Cardiac muscle cell (in vitro differentiated cells and primary cell): ENCODE measurements at regions not wholly inside any gene's neighbourhood (a gene's known extent, or its start where the extent isn't known, plus 50 kb on each side); places are given as distances from the start of the nearest gene placed in this dataset.
"Not testable (repeated sequence)": the region's sequence is repeated elsewhere in the genome, so short reads cannot be mapped to it uniquely, and the experiment has no call there.

Experiments
- DNase-seq, 2 donors: peaks; one replicate each; pipeline versions ENCODE4 v3.0.0 to v3.0.0-alpha.2; 2010 to 2017; ENCODE audit warnings: low read depth in 1 of 2, low spot score in 1 of 2
- H3K27ac ChIP-seq: fragments of 200-600 bp; sonication (generic); 2 replicates; pipeline ENCODE4 v1.5.1; 2016
- H3K27me3 ChIP-seq: fragments of 200-600 bp; sonication (generic); 2 replicates; pipeline ENCODE4 v1.6.0; 2016; ENCODE audit warnings: control low read depth
- H3K36me3 ChIP-seq: fragments of 200-600 bp; sonication (generic); 2 replicates; pipeline ENCODE4 v1.5.1; 2016; ENCODE audit warnings: control low read depth
- H3K4me1 ChIP-seq: fragments of 200-600 bp; sonication (generic); 2 replicates; pipeline ENCODE4 v1.8.1; 2017; ENCODE audit warnings: low read depth, mild to moderate bottlenecking, mixed run types
- H3K4me3 ChIP-seq: fragments of 200-600 bp; sonication (generic); 2 replicates; pipeline ENCODE4 v1.5.1; 2016; ENCODE audit warnings: mild to moderate bottlenecking
- H3K9me3 ChIP-seq: fragments of 200-600 bp; sonication (generic); 2 replicates; pipeline ENCODE4 v1.5.1; 2017; ENCODE audit warnings: low read depth, mild to moderate bottlenecking, control low read depth
- TF ChIP-seq, protein P1 (sequence below): IDR thresholded peaks from 2 replicates; pipeline ENCODE4 v1.5.1; 2012; ENCODE audit warnings: low read depth, mild to moderate bottlenecking, low read length

DNA sequence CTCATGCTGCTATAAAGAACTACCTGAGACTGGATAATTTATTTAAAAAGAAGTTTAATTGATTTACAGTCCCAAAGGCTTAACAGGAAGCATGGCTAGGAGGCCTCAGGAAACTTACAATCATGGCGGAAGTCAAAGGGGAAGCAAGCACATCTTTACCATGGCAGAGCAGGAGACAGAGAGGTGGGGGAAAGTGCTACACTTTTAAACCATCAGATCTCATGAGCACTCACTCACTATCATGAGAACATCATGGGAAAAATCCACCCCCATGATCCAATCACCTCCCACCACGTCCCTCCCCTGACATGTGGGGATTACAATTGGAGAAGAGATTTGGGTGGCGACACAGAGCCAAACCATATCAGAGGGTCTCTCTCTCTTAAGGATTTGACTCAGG lies 108.6 kb upstream of the PODXL start:
- no peaks in the 10 kb centered on the region for H3K4me1 ChIP-seq
- TF ChIP-seq, protein P1, sequence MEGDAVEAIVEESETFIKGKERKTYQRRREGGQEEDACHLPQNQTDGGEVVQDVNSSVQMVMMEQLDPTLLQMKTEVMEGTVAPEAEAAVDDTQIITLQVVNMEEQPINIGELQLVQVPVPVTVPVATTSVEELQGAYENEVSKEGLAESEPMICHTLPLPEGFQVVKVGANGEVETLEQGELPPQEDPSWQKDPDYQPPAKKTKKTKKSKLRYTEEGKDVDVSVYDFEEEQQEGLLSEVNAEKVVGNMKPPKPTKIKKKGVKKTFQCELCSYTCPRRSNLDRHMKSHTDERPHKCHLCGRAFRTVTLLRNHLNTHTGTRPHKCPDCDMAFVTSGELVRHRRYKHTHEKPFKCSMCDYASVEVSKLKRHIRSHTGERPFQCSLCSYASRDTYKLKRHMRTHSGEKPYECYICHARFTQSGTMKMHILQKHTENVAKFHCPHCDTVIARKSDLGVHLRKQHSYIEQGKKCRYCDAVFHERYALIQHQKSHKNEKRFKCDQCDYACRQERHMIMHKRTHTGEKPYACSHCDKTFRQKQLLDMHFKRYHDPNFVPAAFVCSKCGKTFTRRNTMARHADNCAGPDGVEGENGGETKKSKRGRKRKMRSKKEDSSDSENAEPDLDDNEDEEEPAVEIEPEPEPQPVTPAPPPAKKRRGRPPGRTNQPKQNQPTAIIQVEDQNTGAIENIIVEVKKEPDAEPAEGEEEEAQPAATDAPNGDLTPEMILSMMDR, result no peak
- H3K4me3 ChIP-seq, result no peak overlapping the region
- DNase-seq, result no peak
- no peaks in the 10 kb centered on the region for H3K9me3 ChIP-seq
- H3K27ac ChIP-seq, result no peak overlapping the region
- no peaks in the 10 kb centered on the region for H3K27me3 ChIP-seq
- no peaks in the 10 kb centered on the region for H3K36me3 ChIP-seq

DNA sequence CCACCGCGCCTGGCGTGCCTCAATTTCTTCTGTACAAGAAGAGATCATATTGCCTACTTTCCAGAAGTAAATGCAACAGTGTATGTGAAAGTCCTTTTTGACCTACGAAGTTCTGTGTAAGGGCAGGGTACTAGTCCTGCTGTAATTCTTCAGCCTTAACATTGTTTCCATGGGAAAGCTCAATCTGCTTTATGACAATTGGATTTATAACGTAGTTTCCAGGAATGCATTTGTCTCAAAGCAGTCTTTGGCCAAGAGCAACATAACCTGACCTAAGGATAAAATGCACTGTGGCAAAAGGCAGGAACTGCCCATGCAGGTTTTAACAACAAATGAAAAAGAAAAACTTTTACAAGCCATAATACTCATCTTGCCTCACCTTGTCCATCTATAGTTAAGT lies 108.1 kb upstream of the PODXL start:
- H3K36me3 ChIP-seq, result no peaks in the 10 kb centered on the region
- no peak overlapping the region for H3K27ac ChIP-seq

DNA sequence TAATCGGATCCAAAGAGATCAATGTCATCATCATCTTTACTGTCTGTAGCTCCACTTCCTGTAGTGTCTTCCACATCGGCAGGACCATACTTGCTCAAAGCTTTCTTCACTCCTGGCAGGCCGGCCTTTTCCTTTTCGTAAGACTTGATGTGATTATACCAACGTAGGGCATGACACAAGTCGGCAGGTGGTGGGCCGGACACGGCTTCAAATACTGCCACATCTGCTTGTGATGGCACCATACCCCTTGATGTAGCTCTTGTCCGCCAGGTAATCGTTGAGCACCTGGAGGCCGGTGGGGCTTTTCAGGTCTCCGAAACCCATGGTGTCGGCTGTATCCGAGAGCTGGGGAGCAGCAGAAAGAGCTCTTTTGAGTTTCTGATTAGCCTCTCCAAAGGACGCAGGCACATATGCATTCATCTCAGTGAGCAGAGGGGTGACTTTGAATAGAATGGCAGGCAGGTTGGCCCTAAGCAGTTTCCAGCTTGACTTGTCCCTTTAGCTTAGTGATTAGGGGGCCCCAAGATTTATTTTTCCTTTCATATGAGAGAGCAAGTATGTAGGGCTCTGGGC lies 106.0 kb upstream of the PODXL start:
- DNase-seq, H3K4me1 ChIP-seq, H3K9me3 ChIP-seq, H3K36me3 ChIP-seq, H3K27me3 ChIP-seq, H3K27ac ChIP-seq, H3K4me3 ChIP-seq: not testable (repeated sequence)

More for the DNA sequence above, 108.1 kb upstream of the PODXL start:
- Histone ChIP-seq H3K27me3 (no peaks in the 10 kb centered on the region), H3K4me1 (no peaks in the 10 kb centered on the region), H3K9me3 (no peaks in the 10 kb centered on the region), H3K4me3 (no peak overlapping the region)
- no peak for DNase-seq
- TF ChIP-seq, protein P1, result no peak

DNA sequence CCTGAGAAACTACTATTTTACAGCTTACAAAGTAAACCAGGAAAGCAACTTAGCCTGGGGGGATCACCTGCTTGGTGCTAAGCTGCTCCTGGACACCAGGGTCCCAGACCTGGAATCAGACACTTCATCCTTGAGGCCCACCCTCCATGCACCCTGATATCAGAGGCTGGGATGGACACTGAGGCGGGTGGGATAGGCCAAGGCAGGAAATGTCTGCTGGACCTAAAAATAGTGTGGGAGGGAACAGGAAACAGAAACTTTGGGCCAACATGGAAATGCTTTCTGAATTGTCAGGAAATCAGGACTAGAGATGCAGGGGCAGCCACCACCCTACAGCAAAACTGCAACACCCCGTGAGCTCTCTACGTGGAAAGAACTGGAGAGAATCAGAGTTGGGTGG lies 101.5 kb upstream of the PODXL start:
- no peak for DNase-seq
- TF ChIP-seq, protein P1, result no peak
- Histone ChIP-seq H3K36me3 (no peaks in the 10 kb centered on the region), H3K9me3 (no peaks in the 10 kb centered on the region), H3K4me1 (peaks cover 7% of the 10 kb centered on the region), H3K27me3 (no peaks in the 10 kb centered on the region), H3K4me3 (no peak overlapping the region), H3K27ac (no peak overlapping the region)

DNA sequence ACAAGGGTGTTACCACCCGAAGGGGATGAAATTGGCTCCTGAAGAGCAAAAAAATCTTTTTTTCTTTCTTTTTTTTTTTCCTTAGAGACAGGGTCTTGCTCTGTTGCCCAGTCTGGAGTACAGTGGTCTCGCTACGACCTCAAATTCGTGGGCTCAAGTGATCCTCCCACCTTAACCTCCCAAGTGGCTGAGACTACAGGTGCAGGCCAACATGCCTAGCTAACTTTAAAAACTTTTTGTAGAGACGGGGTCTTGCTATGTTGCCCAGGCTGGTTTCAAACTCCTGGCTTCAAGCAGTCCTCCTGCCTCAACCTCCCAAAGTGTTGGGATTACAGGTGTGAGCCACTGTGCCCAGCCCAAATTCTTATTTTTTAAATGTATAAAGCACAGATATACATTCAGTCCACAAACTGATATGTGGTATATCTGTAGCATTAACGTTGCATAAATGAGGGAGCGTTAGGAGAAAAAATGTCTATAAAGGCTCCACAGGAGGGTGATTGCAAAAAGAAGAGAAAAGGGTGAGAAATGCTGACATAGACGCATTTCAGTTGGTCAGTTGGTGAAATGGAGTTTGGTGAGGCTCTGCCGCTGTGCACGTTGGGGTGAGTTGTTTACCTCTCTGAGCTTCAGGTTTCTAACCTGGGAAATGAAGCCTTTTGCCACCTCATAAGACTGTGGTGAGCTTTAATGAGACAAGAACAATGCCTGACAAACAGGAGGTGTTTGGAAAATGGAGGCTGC lies 100.7 kb upstream of the PODXL start:
- Histone ChIP-seq H3K4me3 (no peak overlapping the region), H3K9me3 (no peaks in the 10 kb centered on the region), H3K27ac (no peak overlapping the region), H3K4me1 (peaks cover 7% of the 10 kb centered on the region), H3K36me3 (no peaks in the 10 kb centered on the region), H3K27me3 (no peaks in the 10 kb centered on the region)
- TF ChIP-seq, protein P1, result no peak
- DNase-seq, result no peak

DNA sequence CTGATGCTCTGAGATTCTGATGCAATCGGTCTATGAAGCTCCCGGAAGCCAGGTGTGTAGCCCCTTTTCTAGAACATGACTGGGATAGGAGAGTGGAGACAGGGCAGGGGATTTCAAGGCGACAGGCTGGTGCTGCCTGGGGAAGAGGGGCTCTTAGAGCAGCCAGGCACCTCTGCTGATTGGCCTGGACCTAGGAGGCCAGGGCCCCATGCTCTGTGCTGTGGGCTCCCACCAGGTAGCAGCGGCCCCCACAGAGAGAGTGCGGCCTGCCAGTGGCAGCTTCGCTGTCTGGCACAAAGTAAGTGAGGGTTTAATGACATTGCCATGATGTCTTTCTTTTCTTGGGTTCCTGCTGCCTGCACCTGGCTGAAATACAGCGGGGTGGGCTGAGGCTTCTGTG lies 99.4 kb upstream of the PODXL start:
- H3K27ac ChIP-seq, result no peak overlapping the region
- DNase-seq, result no peak
- no peak overlapping the region for H3K4me3 ChIP-seq

More for the DNA sequence above, 99.4 kb upstream of the PODXL start:
- H3K36me3 ChIP-seq, result no peaks in the 10 kb centered on the region
- TF ChIP-seq, protein P1, result no peak
- no peaks in the 10 kb centered on the region for H3K27me3 ChIP-seq
- H3K9me3 ChIP-seq, result no peaks in the 10 kb centered on the region
- H3K4me1 ChIP-seq, result peaks cover 7% of the 10 kb centered on the region
